GM23338 (cell line): ENCODE measurements at regions not wholly inside any gene's neighbourhood (a gene's known extent, or its start where the extent isn't known, plus 50 kb on each side); places are given as distances from the start of the nearest gene placed in this dataset.

Source experiments
- ATAC-seq: fragments of 200-7000 bp; cut with Tn5 transposase; 3 replicates; pipeline ENCODE4 v1.9.1; 2020
- DNase-seq: peaks from one replicate; pipeline ENCODE4 v3.0.0-alpha.2; 2015; ENCODE audit warnings: low spot score
- H2AFZ ChIP-seq: fragments of 200-600 bp; sonication (generic); 2 replicates; pipeline ENCODE4 v1.8.0; 2016; ENCODE audit warnings: antibody characterized with exemption, mild to moderate bottlenecking, moderate library complexity
- H3F3A ChIP-seq: fragments of 200-600 bp; sonication (generic); replicated peaks from 2 replicates; pipeline ENCODE4 v1.8.0; 2017; ENCODE audit warnings: antibody characterized with exemption, mixed run types, low read depth
- H3K27ac ChIP-seq: fragments of 200-600 bp; sonication (generic); 2 replicates; pipeline ENCODE4 v1.6.1; 2016; ENCODE audit warnings: low read depth
- H3K27me3 ChIP-seq: fragments of 200-600 bp; sonication (generic); 2 replicates; pipeline ENCODE4 v1.8.0; 2016; ENCODE audit warnings: mild to moderate bottlenecking, mixed run types, moderate library complexity; ENCODE audit not compliant: insufficient read depth
- H3K36me3 ChIP-seq: fragments of 200-600 bp; sonication (generic); 2 replicates; pipeline ENCODE4 v1.8.0; 2016; ENCODE audit warnings: mild to moderate bottlenecking; ENCODE audit not compliant: insufficient read depth
- H3K4me1 ChIP-seq: fragments of 200-600 bp; sonication (generic); 2 replicates; pipeline ENCODE4 v1.8.0; 2016; ENCODE audit warnings: mild to moderate bottlenecking, moderate library complexity; ENCODE audit not compliant: insufficient read depth
- H3K4me2 ChIP-seq: fragments of 200-600 bp; sonication (generic); 2 replicates; pipeline ENCODE4 v1.7.1; 2017; ENCODE audit warnings: mixed run types
- H3K4me3 ChIP-seq: fragments of 200-600 bp; sonication (generic); 2 replicates; pipeline ENCODE4 v1.6.1; 2016; ENCODE audit warnings: mixed run types
- H3K79me2 ChIP-seq: fragments of 200-600 bp; sonication (generic); replicated peaks from 2 replicates; pipeline ENCODE4 v1.8.0; 2017; ENCODE audit warnings: mild to moderate bottlenecking; ENCODE audit not compliant: insufficient read depth
- H3K9me2 ChIP-seq: fragments of 200-600 bp; sonication (generic); 2 replicates; pipeline ENCODE4 v1.8.0; 2017; ENCODE audit not compliant: insufficient read depth
- H4K20me1 ChIP-seq: fragments of 200-600 bp; sonication (generic); replicated peaks from 2 replicates; pipeline ENCODE4 v1.8.0; 2017; ENCODE audit warnings: mild to moderate bottlenecking; ENCODE audit not compliant: insufficient read depth
- H3K27ac Mint-ChIP-seq: 2 replicates; pipeline ENCODE4 v1.8.0; 2020; ENCODE audit warnings: inconsistent platforms, mild to moderate bottlenecking, moderate library complexity, mixed read lengths
- H3K27me3 Mint-ChIP-seq: 3 replicates; pipeline ENCODE4 v1.8.0; 2022; ENCODE audit warnings: low read depth, mild to moderate bottlenecking, moderate library complexity, mixed read lengths, inconsistent platforms; ENCODE audit not compliant: insufficient read depth, poor library complexity
- H3K36me3 Mint-ChIP-seq: 3 replicates; pipeline ENCODE4 v1.8.0; 2021; ENCODE audit warnings: low read depth, mild to moderate bottlenecking, inconsistent platforms, moderate library complexity, mixed read lengths
- H3K4me1 Mint-ChIP-seq: 3 replicates; pipeline ENCODE4 v1.8.0; 2020; ENCODE audit warnings: mild to moderate bottlenecking, inconsistent platforms, mixed read lengths
- H3K4me3 Mint-ChIP-seq: 3 replicates; pipeline ENCODE4 v1.8.0; 2021; ENCODE audit warnings: moderate library complexity, mild to moderate bottlenecking, inconsistent platforms, mixed read lengths
- H3K9me3 Mint-ChIP-seq: 3 replicates; pipeline ENCODE4 v1.8.0; 2020; ENCODE audit warnings: moderate library complexity, mild to moderate bottlenecking, inconsistent platforms, mixed read lengths
- CREB1 ChIP-seq: fragments of 250-450 bp; sonication (Bioruptor Pico); IDR thresholded peaks from 2 replicates; pipeline ENCODE4 v1.5.0; 2020; ENCODE audit warnings: low read depth, mild to moderate bottlenecking, moderate library complexity
- ETS1 ChIP-seq: IDR thresholded peaks from 2 replicates; pipeline ENCODE4 v1.6.1; 2016; ENCODE audit warnings: antibody characterized with exemption
- EZH2 ChIP-seq: fragments of 200-600 bp; sonication (generic); IDR thresholded peaks from one replicate; pipeline ENCODE4 v1.8.0; 2017; ENCODE audit warnings: antibody characterized with exemption, mild to moderate bottlenecking, low read depth; ENCODE audit not compliant: unreplicated experiment
- EZH2phosphoT487 ChIP-seq: fragments of 200-600 bp; sonication (generic); IDR thresholded peaks from one replicate; pipeline ENCODE4 v1.8.1; 2018; ENCODE audit warnings: antibody characterized with exemption; ENCODE audit not compliant: unreplicated experiment
- JUNB ChIP-seq: IDR thresholded peaks from one replicate; pipeline ENCODE4 v1.6.1; 2016; ENCODE audit warnings: antibody characterized with exemption; ENCODE audit not compliant: unreplicated experiment
- NANOG ChIP-seq: IDR thresholded peaks from 2 replicates; pipeline ENCODE4 v1.6.1; 2016; ENCODE audit warnings: antibody characterized with exemption, borderline replicate concordance
- POLR2AphosphoS5 ChIP-seq: IDR thresholded peaks from 2 replicates; pipeline ENCODE4 v1.6.1; 2016; ENCODE audit warnings: antibody characterized with exemption, low read depth
- STAT1 ChIP-seq: IDR thresholded peaks from one replicate; pipeline ENCODE4 v1.6.1; 2016; ENCODE audit warnings: antibody characterized with exemption; ENCODE audit not compliant: unreplicated experiment
- ZNF114 ChIP-seq: fragments of 250-450 bp; sonication (Bioruptor Pico); IDR thresholded peaks from 2 replicates; pipeline ENCODE4 v1.5.0; 2020; ENCODE audit warnings: mild to moderate bottlenecking, moderate library complexity
- ZNF331 ChIP-seq: fragments of 250-450 bp; sonication (Bioruptor Pico); IDR thresholded peaks from 2 replicates; pipeline ENCODE4 v1.5.0; 2020; ENCODE audit warnings: low read depth, mild to moderate bottlenecking, moderate library complexity
- ZNF462 ChIP-seq: fragments of 250-450 bp; sonication (Bioruptor Pico); IDR thresholded peaks from 2 replicates; pipeline ENCODE4 v1.5.0; 2020; ENCODE audit warnings: mild to moderate bottlenecking, moderate library complexity
- TF ChIP-seq, protein P1 (sequence below): IDR thresholded peaks from one replicate; pipeline ENCODE4 v1.6.1; 2018; ENCODE audit warnings: antibody characterized with exemption; ENCODE audit not compliant: unreplicated experiment

DNA sequence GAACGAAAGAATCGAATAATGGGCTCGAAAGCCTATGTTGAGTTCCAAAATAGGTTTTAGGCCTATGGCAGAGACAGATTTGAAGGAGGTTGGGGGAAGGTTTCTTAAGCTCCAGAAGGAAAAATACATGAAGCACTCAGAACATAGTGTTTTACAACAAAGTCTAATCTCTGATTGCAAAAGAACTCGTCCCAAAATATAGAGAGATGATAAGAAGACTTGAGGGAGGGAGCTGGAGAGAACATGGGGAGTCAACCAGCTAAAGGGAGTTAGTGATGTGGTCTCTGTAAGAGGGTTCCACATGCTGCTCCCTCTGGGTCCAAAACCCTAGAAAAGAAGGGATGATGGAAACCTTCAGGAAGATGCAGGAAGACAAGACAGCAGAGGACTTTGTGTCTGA is 54.8 kb upstream of the DAAM1 start:
- H3K4me3 Mint-ChIP-seq: no peak overlapping the region
- H3K27me3 ChIP-seq: no peaks in the 10 kb centered on the region
- no peak for ATAC-seq
- peaks cover 1% of the 10 kb centered on the region for H3K27me3 Mint-ChIP-seq
- H2AFZ ChIP-seq: no peak overlapping the region
- no peak for DNase-seq
- H4K20me1 ChIP-seq: no peaks in the 10 kb centered on the region
- H3K27ac ChIP-seq: no peak overlapping the region
- no peaks in the 10 kb centered on the region for H3K4me1 ChIP-seq
- no peak overlapping the region for H3K4me2 ChIP-seq
- H3F3A ChIP-seq: no peaks in the 10 kb centered on the region
- H3K4me3 ChIP-seq: no peak overlapping the region
- TF ChIP-seq EZH2phosphoT487 (no peak), EZH2 (no peak), POLR2AphosphoS5 (no peak), CREB1 (CRISPR knock-in tag) (no peak), STAT1 (no peak)
- H3K79me2 ChIP-seq: no peaks in the 10 kb centered on the region
- no peaks in the 10 kb centered on the region for H3K36me3 Mint-ChIP-seq
- H3K27ac Mint-ChIP-seq: no peak overlapping the region
- no peaks in the 10 kb centered on the region for H3K36me3 ChIP-seq
- H3K9me3 Mint-ChIP-seq: no peaks in the 10 kb centered on the region
- H3K9me2 ChIP-seq: peaks cover 8% of the 10 kb centered on the region
- peaks cover 6% of the 10 kb centered on the region; the same call in 2 of the 3 replicates for H3K4me1 Mint-ChIP-seq

GRCh38 chr14:59134307-59134706 is 54.2 kb upstream of the DAAM1 start:
- no peak for DNase-seq
- Mint-ChIP-seq H3K36me3 (no peaks in the 10 kb centered on the region), H3K27ac (no peak overlapping the region), H3K27me3 (peaks cover 1% of the 10 kb centered on the region), H3K4me1 (peaks cover 6% of the 10 kb centered on the region; the same call in 2 of the 3 replicates), H3K4me3 (no peak overlapping the region), H3K9me3 (no peaks in the 10 kb centered on the region)
- no peaks in the 10 kb centered on the region for H4K20me1 ChIP-seq
- no peaks in the 10 kb centered on the region for H3F3A ChIP-seq
- no peak overlapping the region for H3K4me3 ChIP-seq
- H3K36me3 ChIP-seq: no peaks in the 10 kb centered on the region
- H2AFZ ChIP-seq: 0 out of 2 replicates have a peak overlapping the region, but pooled peaks have one; percentile 32
- peaks cover 8% of the 10 kb centered on the region for H3K9me2 ChIP-seq
- H3K4me2 ChIP-seq: no peak overlapping the region
- peak; percentile 54 for ATAC-seq
- H3K4me1 ChIP-seq: no peaks in the 10 kb centered on the region
- no peak overlapping the region for H3K27ac ChIP-seq
- H3K27me3 ChIP-seq: no peaks in the 10 kb centered on the region
- no peaks in the 10 kb centered on the region for H3K79me2 ChIP-seq
- TF ChIP-seq ZNF331: no peak
- TF ChIP-seq EZH2: no peak
- no peak for TF ChIP-seq NANOG
- TF ChIP-seq STAT1: no peak
- TF ChIP-seq ZNF114 (CRISPR knock-in tag): no peak
- TF ChIP-seq, protein P1, sequence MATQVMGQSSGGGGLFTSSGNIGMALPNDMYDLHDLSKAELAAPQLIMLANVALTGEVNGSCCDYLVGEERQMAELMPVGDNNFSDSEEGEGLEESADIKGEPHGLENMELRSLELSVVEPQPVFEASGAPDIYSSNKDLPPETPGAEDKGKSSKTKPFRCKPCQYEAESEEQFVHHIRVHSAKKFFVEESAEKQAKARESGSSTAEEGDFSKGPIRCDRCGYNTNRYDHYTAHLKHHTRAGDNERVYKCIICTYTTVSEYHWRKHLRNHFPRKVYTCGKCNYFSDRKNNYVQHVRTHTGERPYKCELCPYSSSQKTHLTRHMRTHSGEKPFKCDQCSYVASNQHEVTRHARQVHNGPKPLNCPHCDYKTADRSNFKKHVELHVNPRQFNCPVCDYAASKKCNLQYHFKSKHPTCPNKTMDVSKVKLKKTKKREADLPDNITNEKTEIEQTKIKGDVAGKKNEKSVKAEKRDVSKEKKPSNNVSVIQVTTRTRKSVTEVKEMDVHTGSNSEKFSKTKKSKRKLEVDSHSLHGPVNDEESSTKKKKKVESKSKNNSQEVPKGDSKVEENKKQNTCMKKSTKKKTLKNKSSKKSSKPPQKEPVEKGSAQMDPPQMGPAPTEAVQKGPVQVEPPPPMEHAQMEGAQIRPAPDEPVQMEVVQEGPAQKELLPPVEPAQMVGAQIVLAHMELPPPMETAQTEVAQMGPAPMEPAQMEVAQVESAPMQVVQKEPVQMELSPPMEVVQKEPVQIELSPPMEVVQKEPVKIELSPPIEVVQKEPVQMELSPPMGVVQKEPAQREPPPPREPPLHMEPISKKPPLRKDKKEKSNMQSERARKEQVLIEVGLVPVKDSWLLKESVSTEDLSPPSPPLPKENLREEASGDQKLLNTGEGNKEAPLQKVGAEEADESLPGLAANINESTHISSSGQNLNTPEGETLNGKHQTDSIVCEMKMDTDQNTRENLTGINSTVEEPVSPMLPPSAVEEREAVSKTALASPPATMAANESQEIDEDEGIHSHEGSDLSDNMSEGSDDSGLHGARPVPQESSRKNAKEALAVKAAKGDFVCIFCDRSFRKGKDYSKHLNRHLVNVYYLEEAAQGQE: no peak
- TF ChIP-seq EZH2phosphoT487: no peak
- TF ChIP-seq JUNB: no peak
- no peak for TF ChIP-seq ETS1
- TF ChIP-seq ZNF462 (CRISPR knock-in tag): no peak
- TF ChIP-seq POLR2AphosphoS5: no peak
